K562 (cell line): ENCODE measurements at regions not wholly inside any gene's neighbourhood (a gene's known extent, or its start where the extent isn't known, plus 50 kb on each side); places are given as distances from the start of the nearest gene placed in this dataset.

Experiments used
- ATAC-seq: fragments of 200-7000 bp; cut with Tn5 transposase; 3 replicates; pipeline ENCODE4 v1.9.1; 2020; ENCODE audit warnings: moderate library complexity
- BruUV-seq: library from RNA; stranded (reverse); fragments of 400-500 nt; replicated peaks from 2 replicates; lab custom pipeline; 2021; lab: Mats Ljungman, UMichigan
- CTCF ChIA-PET: fragments of 300-600 bp; formaldehyde crosslinking; extraction: SDS; loops from one replicate; lab custom pipeline; 2021; ENCODE audit warnings: low intra/inter-chr PET ratio; lab: Yijun Ruan, JAX
- POLR2A ChIA-PET: fragments of 300-600, 350-650 bp; sonication (Branson Sonifier 250); formaldehyde crosslinking; extraction: SDS; loops from one replicate; lab custom pipeline; 2021; ENCODE audit warnings: antibody characterized with exemption, inconsistent platforms; lab: Yijun Ruan, JAX
- DNase-seq, 4 experiments: peaks; one replicate each; pipeline versions ENCODE4 v3.0.0 to v3.0.0-alpha.2; 2011 to 2018; ENCODE audit warnings: low spot score in 3 of 4, mixed read lengths in 3 of 4; ENCODE audit errors: extremely low read depth in 1 of 4
- FAIRE-seq: peaks from 2 replicates; lab custom pipeline; 2011; peaks lifted over from hg19 to GRCh38; lab: Jason Lieb, UNC
- H2AFZ ChIP-seq: 2 replicates; pipeline ENCODE4 v1.6.0; 2011; ENCODE audit warnings: low read depth, low read length, control low read depth, inconsistent platforms
- H3K27ac ChIP-seq: fragments of 200-600 bp; 3 replicates; pipeline ENCODE4 v1.8.0; 2011; ENCODE audit warnings: low read depth, mild to moderate bottlenecking, control low read depth, inconsistent platforms, low read length, moderate library complexity, mixed read lengths; ENCODE audit errors: extremely low read depth
- H3K27me3 ChIP-seq, 2 experiments: fragments of 300-600 bp in 1 of 2; 2 replicates in 1 of 2; 3 replicates in 1 of 2; pipeline versions ENCODE4 v1.6.0 to v1.8.0; 2011; ENCODE audit warnings: inconsistent platforms in 2 of 2, low read length in 2 of 2, mild to moderate bottlenecking in 1 of 2, mixed read lengths in 1 of 2, moderate library complexity in 1 of 2; ENCODE audit not compliant: control insufficient read depth in 2 of 2, insufficient read depth in 2 of 2
- H3K36me3 ChIP-seq: fragments of 300-600 bp; 3 replicates; pipeline ENCODE4 v1.8.0; 2011; ENCODE audit warnings: mild to moderate bottlenecking, low read length, inconsistent platforms; ENCODE audit not compliant: control insufficient read depth, insufficient read depth
- H3K4me1 ChIP-seq, 2 experiments: fragments of 200-600 bp in 1 of 2; replicated peaks in 1 of 2; 2 replicates in 1 of 2; 3 replicates in 1 of 2; pipeline versions ENCODE4 v1.5.1 to v1.8.0; 2011; ENCODE audit warnings: inconsistent platforms in 2 of 2, low read length in 2 of 2, mild to moderate bottlenecking in 1 of 2, mixed read lengths in 1 of 2, moderate library complexity in 1 of 2; ENCODE audit not compliant: control insufficient read depth in 2 of 2, insufficient read depth in 2 of 2
- H3K4me2 ChIP-seq: 2 replicates; pipeline ENCODE4 v1.6.1; 2011; ENCODE audit warnings: low read length, control low read depth, inconsistent platforms, mixed read lengths; ENCODE audit not compliant: insufficient read depth
- H3K4me3 ChIP-seq: fragments of 200-600 bp; sonication (generic), shearing (Covaris generic); 2 replicates; pipeline ENCODE4 v1.5.1; 2016; ENCODE audit warnings: control low read depth, inconsistent platforms
- H3K79me2 ChIP-seq: fragments of 200-600 bp; 3 replicates; pipeline ENCODE4 v1.8.0; 2011; ENCODE audit warnings: low read length, inconsistent platforms; ENCODE audit not compliant: control insufficient read depth, insufficient read depth
- H3K9ac ChIP-seq, 2 experiments: 2 replicates each; pipeline versions ENCODE4 v1.6.0 to v1.6.1; 2011; ENCODE audit warnings: low read depth in 2 of 2, low read length in 2 of 2, control low read depth in 1 of 2, inconsistent platforms in 1 of 2, mild to moderate bottlenecking in 1 of 2, mixed read lengths in 1 of 2; ENCODE audit not compliant: insufficient read depth in 1 of 2
- H3K9me1 ChIP-seq: one replicate; pipeline ENCODE4 v1.6.0; 2011; ENCODE audit warnings: inconsistent platforms, mild to moderate bottlenecking, low read length, moderate library complexity; ENCODE audit not compliant: control insufficient read depth, insufficient read depth
- H3K9me3 ChIP-seq: replicated peaks from 2 replicates; pipeline ENCODE4 v1.5.1; 2011; ENCODE audit warnings: low read depth, low read length, inconsistent platforms; ENCODE audit not compliant: control insufficient read depth, insufficient read depth
- H4K20me1 ChIP-seq: replicated peaks from 2 replicates; pipeline ENCODE4 v1.6.1; 2011; ENCODE audit warnings: low read length, inconsistent platforms, mixed read lengths; ENCODE audit not compliant: control insufficient read depth, insufficient read depth
- CBX8 ChIP-seq: fragments of 200-600 bp; sonication (generic); IDR thresholded peaks from 2 replicates; pipeline ENCODE4 v1.6.1; 2012; ENCODE audit warnings: borderline replicate concordance, mixed run types, low read depth, mild to moderate bottlenecking, moderate library complexity, mixed read lengths, low read length, control low read depth, inconsistent platforms; ENCODE audit not compliant: poor library complexity, severe bottlenecking; ENCODE audit errors: extremely low read depth
- HDAC3 ChIP-seq: fragments of 450-650 bp; IDR thresholded peaks from 2 replicates; pipeline ENCODE4 v1.6.1; 2018; ENCODE audit warnings: borderline replicate concordance, mild to moderate bottlenecking, moderate library complexity; ENCODE audit not compliant: partially characterized antibody
- MYC ChIP-seq, 2 experiments: fragments of 250-450 bp in 1 of 2; sonication (Bioruptor Pico) in 1 of 2; IDR thresholded peaks; 2 replicates each; pipeline versions ENCODE4 v1.5.1 to v1.6.1; 2012 to 2021; ENCODE audit warnings: low read depth in 2 of 2, borderline replicate concordance in 1 of 2, improper control_type of control experiment in 1 of 2, low read length in 1 of 2, mild to moderate bottlenecking in 1 of 2, moderate library complexity in 1 of 2
- NFATC3 ChIP-seq: fragments of 450-650 bp; IDR thresholded peaks from 2 replicates; pipeline ENCODE4 v1.6.1; 2017; ENCODE audit warnings: mild to moderate bottlenecking
- WGBS: fragments of 100-300 bp; shearing (Covaris generic); methylation state at CpG from one replicate; pipeline ENCODE4 v1.1.6; 2016; ENCODE audit warnings: low coverage, mixed read lengths; ENCODE audit not compliant: insufficient coverage; ENCODE audit errors: missing lambda C conversion rate; 5-methylcytosine and 5-hydroxymethylcytosine counted together
- in situ Hi-C: fragments of 300-500 bp; cut with MboI; formaldehyde crosslinking; loops from 4 replicates; pipeline ENCODE4 v1.15.0; 2018; ENCODE audit warnings: inconsistent platforms, mixed read lengths
- intact Hi-C: fragments of 100-400 bp; cut with micrococcal nuclease; formaldehyde crosslinking; loops from 2 replicates; pipeline ENCODE4 v1.14.2; 2022
- TF ChIP-seq, protein P1 (sequence below): fragments of 250-450 bp; sonication (Bioruptor Pico); IDR thresholded peaks from 2 replicates; pipeline ENCODE4 v1.8.0; 2021; ENCODE audit warnings: moderate library complexity, mild to moderate bottlenecking, inconsistent platforms
- TF ChIP-seq, protein P2 (sequence below): sonication (generic); formaldehyde crosslinking; IDR thresholded peaks from 2 replicates; pipeline ENCODE4 v1.8.0; 2022; ENCODE audit warnings: mild to moderate bottlenecking, missing genetic modification reagents

DNA sequence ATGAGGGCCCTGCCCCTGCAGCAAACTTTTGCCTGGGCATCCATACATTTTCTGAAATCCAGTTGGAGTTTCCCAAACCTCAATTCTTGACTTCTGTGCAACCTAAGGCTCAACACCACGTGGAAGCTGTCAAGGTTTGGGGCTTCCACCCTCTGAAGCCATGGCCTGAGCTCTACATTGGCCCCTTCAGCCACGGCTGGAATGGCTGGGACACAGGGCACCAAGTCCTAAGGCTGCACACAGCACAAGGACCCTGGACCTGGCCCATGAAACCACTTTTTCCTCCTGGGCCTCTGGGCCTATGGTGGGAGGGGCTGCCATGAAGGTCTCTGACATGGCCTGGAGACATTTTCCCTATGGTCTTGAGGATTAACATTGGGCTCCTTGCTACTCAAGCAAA, 266.3 kb downstream of the LRIG3 start:
- no TSS peak for BruUV-seq
- Histone ChIP-seq H3K27me3 (no peaks in the 10 kb centered on the region), H3K9ac (no peak overlapping the region), H3K36me3 (no peaks in the 10 kb centered on the region)
- no peak for ATAC-seq
- in situ Hi-C loops: no loop called here
- intact Hi-C loops: no loop called here
- 0% methylated on average over 1 of the region's 2 CpGs for WGBS
- TF ChIP-seq MYC (IDR thresholded peaks at IDR 0.05; ENCODE audit: low read depth, low read length) (no peak), MYC (CRISPR knock-in tag; IDR thresholded peaks at IDR 0.05; ENCODE audit: borderline replicate concordance, low read depth) (no peak), HDAC3 (no peak), CBX8 (no peak), NFATC3 (no peak)
- TF ChIP-seq, protein P1, sequence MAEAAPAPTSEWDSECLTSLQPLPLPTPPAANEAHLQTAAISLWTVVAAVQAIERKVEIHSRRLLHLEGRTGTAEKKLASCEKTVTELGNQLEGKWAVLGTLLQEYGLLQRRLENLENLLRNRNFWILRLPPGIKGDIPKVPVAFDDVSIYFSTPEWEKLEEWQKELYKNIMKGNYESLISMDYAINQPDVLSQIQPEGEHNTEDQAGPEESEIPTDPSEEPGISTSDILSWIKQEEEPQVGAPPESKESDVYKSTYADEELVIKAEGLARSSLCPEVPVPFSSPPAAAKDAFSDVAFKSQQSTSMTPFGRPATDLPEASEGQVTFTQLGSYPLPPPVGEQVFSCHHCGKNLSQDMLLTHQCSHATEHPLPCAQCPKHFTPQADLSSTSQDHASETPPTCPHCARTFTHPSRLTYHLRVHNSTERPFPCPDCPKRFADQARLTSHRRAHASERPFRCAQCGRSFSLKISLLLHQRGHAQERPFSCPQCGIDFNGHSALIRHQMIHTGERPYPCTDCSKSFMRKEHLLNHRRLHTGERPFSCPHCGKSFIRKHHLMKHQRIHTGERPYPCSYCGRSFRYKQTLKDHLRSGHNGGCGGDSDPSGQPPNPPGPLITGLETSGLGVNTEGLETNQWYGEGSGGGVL (CRISPR knock-in tag): no peak
- TF ChIP-seq, protein P2, sequence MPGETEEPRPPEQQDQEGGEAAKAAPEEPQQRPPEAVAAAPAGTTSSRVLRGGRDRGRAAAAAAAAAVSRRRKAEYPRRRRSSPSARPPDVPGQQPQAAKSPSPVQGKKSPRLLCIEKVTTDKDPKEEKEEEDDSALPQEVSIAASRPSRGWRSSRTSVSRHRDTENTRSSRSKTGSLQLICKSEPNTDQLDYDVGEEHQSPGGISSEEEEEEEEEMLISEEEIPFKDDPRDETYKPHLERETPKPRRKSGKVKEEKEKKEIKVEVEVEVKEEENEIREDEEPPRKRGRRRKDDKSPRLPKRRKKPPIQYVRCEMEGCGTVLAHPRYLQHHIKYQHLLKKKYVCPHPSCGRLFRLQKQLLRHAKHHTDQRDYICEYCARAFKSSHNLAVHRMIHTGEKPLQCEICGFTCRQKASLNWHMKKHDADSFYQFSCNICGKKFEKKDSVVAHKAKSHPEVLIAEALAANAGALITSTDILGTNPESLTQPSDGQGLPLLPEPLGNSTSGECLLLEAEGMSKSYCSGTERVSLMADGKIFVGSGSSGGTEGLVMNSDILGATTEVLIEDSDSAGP (CRISPR knock-in tag): no peak
- TF ChIP-seq, all 486 proteins: peak for 0
- POLR2A ChIA-PET: no interaction called here
- H3K4me1 ChIP-seq: no peaks in the 10 kb centered on the region
- H3K4me2 ChIP-seq: no peak overlapping the region
- CTCF ChIA-PET: no interaction called here
- no peak for DNase-seq
- no peak overlapping the region for H2AFZ ChIP-seq
- no peak overlapping the region for H3K27ac ChIP-seq
- no peaks in the 10 kb centered on the region for H3K9me3 ChIP-seq
- FAIRE-seq: no peak
- H4K20me1 ChIP-seq: no peaks in the 10 kb centered on the region
- H3K9me1 ChIP-seq: no peaks in the 10 kb centered on the region
- H3K4me3 ChIP-seq: no peak overlapping the region
- no peaks in the 10 kb centered on the region for H3K79me2 ChIP-seq
